ENCODE measurements at regions not wholly inside any gene's neighbourhood (a gene's known extent, or its start where the extent isn't known, plus 50 kb on each side); places are given as distances from the start of the nearest gene placed in this dataset.

DNA sequence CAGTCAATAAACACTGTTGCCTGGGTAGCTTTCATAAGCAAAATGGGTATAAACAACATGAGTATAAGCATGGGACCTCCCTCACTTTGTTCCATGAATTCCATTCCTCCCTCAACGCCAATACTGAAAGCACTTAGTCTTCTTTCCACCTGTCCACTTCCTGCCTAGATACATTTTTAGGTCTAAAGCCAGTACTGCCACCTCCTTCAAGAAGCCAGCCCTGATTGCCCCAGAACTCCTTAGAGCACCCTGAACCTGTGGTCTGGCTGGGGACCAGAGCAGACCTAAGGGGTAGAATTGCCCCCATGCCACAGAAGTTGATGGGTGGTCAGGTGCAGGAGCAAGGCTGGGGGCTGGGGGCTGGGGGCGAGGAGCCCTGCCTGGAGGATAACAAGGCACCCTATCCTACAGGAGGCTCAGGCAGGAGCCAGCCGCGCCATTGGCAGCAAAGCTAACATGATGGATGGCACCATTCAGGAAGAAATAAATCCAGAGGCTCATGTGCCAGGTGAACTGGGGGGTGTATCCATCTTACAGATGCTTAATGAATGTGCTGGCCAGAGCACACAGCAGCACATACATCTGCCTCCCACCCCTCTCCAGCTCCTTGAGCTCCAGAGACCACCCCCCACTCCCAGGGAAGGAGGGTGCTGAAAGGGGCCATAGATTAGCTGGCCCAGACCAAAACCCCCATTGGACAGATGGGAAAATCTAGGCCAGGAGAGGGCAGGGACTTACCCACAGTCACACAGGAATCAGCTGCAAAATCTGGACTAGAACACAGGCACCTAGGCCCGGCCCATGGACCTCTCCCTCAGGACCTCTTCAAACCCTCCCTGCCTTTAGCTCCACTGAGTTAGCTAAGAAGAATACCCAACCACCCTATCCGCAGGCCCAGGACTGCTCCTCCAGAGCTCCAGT is 113.8 kb upstream of the LINGO1 start:
- Histone ChIP-seq H3K4me3 (ENCODE audit: low read depth, low read length) (no peak overlapping the region), H3K27me3 (ENCODE audit: control insufficient read depth, insufficient read depth, low read length) (no peaks in the 10 kb centered on the region), H3K36me3 (ENCODE audit: control insufficient read depth, insufficient read depth, low read length) (no peaks in the 10 kb centered on the region)
- DNase-seq (ENCODE audit: low read depth) (no peak), FAIRE-seq (no peak)
- TF ChIP-seq, protein P1, sequence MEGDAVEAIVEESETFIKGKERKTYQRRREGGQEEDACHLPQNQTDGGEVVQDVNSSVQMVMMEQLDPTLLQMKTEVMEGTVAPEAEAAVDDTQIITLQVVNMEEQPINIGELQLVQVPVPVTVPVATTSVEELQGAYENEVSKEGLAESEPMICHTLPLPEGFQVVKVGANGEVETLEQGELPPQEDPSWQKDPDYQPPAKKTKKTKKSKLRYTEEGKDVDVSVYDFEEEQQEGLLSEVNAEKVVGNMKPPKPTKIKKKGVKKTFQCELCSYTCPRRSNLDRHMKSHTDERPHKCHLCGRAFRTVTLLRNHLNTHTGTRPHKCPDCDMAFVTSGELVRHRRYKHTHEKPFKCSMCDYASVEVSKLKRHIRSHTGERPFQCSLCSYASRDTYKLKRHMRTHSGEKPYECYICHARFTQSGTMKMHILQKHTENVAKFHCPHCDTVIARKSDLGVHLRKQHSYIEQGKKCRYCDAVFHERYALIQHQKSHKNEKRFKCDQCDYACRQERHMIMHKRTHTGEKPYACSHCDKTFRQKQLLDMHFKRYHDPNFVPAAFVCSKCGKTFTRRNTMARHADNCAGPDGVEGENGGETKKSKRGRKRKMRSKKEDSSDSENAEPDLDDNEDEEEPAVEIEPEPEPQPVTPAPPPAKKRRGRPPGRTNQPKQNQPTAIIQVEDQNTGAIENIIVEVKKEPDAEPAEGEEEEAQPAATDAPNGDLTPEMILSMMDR (IDR thresholded peaks at IDR 0.05; ENCODE audit: insufficient read depth, low read length, severe bottlenecking) = no peak

GRCh38 chr15:77744398-77744797 is 111.7 kb upstream of the LINGO1 start:
- Histone ChIP-seq H3K36me3 (ENCODE audit: control insufficient read depth, insufficient read depth, low read length) (no peaks in the 10 kb centered on the region), H3K4me3 (ENCODE audit: low read depth, low read length) (no peak overlapping the region), H3K27me3 (ENCODE audit: control insufficient read depth, insufficient read depth, low read length) (no peaks in the 10 kb centered on the region)
- DNase-seq (ENCODE audit: low read depth) (no peak), FAIRE-seq (no peak)
- TF ChIP-seq, protein P1 (IDR thresholded peaks at IDR 0.05; ENCODE audit: insufficient read depth, low read length, severe bottlenecking) = no peak

GRCh38 chr15:77742570-77742969 is 109.9 kb upstream of the LINGO1 start:
- H3K36me3 ChIP-seq (ENCODE audit: control insufficient read depth, insufficient read depth, low read length) = no peaks in the 10 kb centered on the region
- no peaks in the 10 kb centered on the region for H3K27me3 ChIP-seq (ENCODE audit: control insufficient read depth, insufficient read depth, low read length)
- DNase-seq (ENCODE audit: low read depth) (no peak), FAIRE-seq (no peak)
- H3K4me3 ChIP-seq (ENCODE audit: low read depth, low read length) = no peak overlapping the region
- TF ChIP-seq, protein P1 (IDR thresholded peaks at IDR 0.05; ENCODE audit: insufficient read depth, low read length, severe bottlenecking) = no peak

DNA sequence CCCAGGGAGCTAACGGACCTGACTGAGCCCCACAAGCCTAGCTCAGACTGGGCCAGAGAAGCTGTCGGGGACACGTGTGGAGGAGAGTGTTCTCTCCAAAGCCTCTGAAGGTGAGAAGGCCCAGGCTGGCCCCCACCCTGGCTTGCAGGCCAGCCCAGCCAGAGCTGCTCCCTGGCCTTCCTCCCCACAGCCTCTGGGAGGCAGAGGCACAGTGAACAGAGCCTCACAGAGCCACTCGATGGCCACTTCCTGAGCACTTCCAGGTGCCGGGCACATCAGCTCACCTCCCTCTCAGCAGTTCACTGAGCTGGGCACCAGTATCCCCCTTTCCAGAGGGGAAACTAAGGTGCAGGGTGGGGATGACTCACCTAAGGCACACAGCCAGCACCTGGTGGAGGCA is 109.4 kb upstream of the LINGO1 start:
- Histone ChIP-seq H3K27me3 (ENCODE audit: control insufficient read depth, insufficient read depth, low read length) (no peaks in the 10 kb centered on the region), H3K36me3 (ENCODE audit: control insufficient read depth, insufficient read depth, low read length) (no peaks in the 10 kb centered on the region), H3K4me3 (ENCODE audit: low read depth, low read length) (no peak overlapping the region)
- TF ChIP-seq, protein P1 (IDR thresholded peaks at IDR 0.05; ENCODE audit: insufficient read depth, low read length, severe bottlenecking) = no peak
- DNase-seq (ENCODE audit: low read depth) (no peak), FAIRE-seq (no peak)

DNA sequence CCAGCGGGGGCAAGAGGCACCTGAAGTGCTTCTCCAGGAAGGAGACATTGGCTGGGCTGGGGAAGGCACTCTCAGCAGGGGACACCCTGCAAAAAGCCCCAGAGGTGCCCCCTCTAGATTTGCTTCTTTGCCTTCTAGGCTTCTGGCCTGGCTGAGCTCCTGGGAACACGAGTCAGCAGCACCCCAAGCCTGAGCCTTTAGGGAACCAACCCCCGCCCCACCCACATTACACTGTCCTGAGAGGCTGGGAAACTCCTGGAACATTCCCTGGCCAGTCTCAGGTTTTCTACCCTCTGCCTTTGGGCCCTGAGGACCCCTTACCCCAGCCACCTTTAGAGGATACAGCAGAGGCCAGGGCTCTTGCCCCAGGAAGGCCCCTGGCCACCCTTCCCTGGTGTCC is 108.4 kb upstream of the LINGO1 start:
- FAIRE-seq (no peak), DNase-seq (ENCODE audit: low read depth) (no peak)
- Histone ChIP-seq H3K4me3 (ENCODE audit: low read depth, low read length) (no peak overlapping the region), H3K36me3 (ENCODE audit: control insufficient read depth, insufficient read depth, low read length) (no peaks in the 10 kb centered on the region), H3K27me3 (ENCODE audit: control insufficient read depth, insufficient read depth, low read length) (no peaks in the 10 kb centered on the region)
- TF ChIP-seq, protein P1 (IDR thresholded peaks at IDR 0.05; ENCODE audit: insufficient read depth, low read length, severe bottlenecking) = no peak
